ENCODE measurements at regions not wholly inside any gene's neighbourhood (a gene's known extent, or its start where the extent isn't known, plus 50 kb on each side); places are given as distances from the start of the nearest gene placed in this dataset.
"Not testable (repeated sequence)": the region's sequence is repeated elsewhere in the genome, so short reads cannot be mapped to it uniquely, and the experiment has no call there.

DNA sequence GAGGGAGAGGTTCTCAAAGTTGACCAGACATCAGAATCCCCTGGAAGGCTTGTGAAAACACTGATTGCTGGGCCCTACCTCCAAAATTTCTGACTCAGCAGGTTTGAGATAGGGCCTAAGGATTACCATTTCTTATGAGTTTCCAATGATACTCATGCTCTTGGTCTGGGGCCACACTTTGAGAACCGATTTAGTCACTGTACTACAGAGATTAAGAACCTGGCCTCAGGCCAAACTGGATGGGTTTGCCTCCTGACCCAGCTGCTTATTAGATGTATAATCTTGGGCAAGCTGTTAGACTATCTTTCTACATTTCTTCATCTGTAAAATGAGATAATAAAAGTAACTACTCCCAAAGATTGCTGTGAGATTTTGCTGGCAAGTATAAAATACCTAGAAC, 77.1 kb upstream of the SCIN start:
- TF ChIP-seq YY1 (IDR thresholded peaks at IDR 0.05; ENCODE audit: insufficient read depth, insufficient read length) (no peak), ZNF274 (IDR thresholded peaks at IDR 0.05; ENCODE audit: low read depth, low read length) (no peak), SUZ12 (IDR thresholded peaks at IDR 0.05; ENCODE audit: extremely low read depth, insufficient read depth, insufficient read length) (no peak)
- DNase-seq (ENCODE audit: low read depth, low spot score) = no peak

DNA sequence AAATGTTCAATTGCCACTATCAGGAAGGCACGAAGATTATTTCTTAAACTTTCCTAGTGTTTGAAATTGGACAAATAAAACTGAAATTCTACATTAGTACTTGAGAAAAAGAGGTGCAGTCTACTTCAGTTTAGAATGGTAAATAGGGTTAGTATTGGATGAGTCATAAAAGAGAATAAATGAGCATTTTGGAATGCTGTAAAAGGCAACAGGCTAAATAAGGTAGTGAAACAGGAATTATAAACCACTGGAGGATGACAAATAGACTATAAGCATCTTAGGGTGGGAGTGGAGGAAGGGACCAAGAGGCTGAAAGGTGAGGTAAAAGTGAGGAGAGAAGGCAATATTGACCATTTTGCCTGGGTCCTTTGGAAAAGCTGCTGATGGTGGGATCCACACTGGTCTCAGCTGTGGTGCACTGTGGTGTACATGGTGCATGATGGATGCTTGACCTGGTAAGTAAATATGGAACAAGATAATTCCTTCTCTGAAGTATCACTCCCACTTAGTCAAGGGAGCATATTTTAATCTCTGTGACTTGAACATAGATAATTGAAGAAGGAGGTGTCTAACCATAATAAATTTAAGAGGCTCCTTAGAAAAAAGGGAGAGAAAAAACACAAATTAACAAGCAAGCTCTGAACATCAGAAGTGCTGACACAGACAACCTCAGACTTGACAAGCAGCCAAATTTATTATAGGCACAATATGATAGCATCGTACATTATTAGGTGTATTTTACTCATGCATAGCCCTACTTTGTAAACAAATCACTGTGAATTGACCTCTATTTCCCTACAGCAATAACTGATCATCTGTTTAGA, 76.4 kb upstream of the SCIN start:
- peaks cover 9% of the 10 kb centered on the region; the same call in 1 of the 2 replicates for H3K9me3 ChIP-seq (ENCODE audit: insufficient read depth, low read length)
- H3K4me3 ChIP-seq (ENCODE audit: insufficient read length, low read depth) = no peak overlapping the region
- H3K9ac ChIP-seq (ENCODE audit: insufficient read length, low read depth) = no peak overlapping the region
- H3K36me3 ChIP-seq (ENCODE audit: insufficient read depth, insufficient read length, low read length) = no peaks in the 10 kb centered on the region
- no peaks in the 10 kb centered on the region for H3K4me1 ChIP-seq (ENCODE audit: insufficient read depth, insufficient read length)
- no peak for TF ChIP-seq ZNF274 (IDR thresholded peaks at IDR 0.05; ENCODE audit: low read depth, low read length)
- TF ChIP-seq SUZ12 (IDR thresholded peaks at IDR 0.05; ENCODE audit: extremely low read depth, insufficient read depth, insufficient read length) = no peak
- no peak for TF ChIP-seq YY1 (IDR thresholded peaks at IDR 0.05; ENCODE audit: insufficient read depth, insufficient read length)
- DNase-seq (ENCODE audit: low read depth, low spot score) = no peak
- H3K27me3 ChIP-seq (ENCODE audit: insufficient read depth, insufficient read length) = no peaks in the 10 kb centered on the region

More for the DNA sequence above, 77.1 kb upstream of the SCIN start:
- H3K4me3 ChIP-seq (ENCODE audit: insufficient read length, low read depth) = no peak overlapping the region
- H3K4me1 ChIP-seq (ENCODE audit: insufficient read depth, insufficient read length) = no peaks in the 10 kb centered on the region
- H3K36me3 ChIP-seq (ENCODE audit: insufficient read depth, insufficient read length, low read length) = no peaks in the 10 kb centered on the region
- no peak overlapping the region for H3K9ac ChIP-seq (ENCODE audit: insufficient read length, low read depth)
- H3K27me3 ChIP-seq (ENCODE audit: insufficient read depth, insufficient read length) = no peaks in the 10 kb centered on the region
- peaks cover 9% of the 10 kb centered on the region; the same call in 1 of the 2 replicates for H3K9me3 ChIP-seq (ENCODE audit: insufficient read depth, low read length)

DNA sequence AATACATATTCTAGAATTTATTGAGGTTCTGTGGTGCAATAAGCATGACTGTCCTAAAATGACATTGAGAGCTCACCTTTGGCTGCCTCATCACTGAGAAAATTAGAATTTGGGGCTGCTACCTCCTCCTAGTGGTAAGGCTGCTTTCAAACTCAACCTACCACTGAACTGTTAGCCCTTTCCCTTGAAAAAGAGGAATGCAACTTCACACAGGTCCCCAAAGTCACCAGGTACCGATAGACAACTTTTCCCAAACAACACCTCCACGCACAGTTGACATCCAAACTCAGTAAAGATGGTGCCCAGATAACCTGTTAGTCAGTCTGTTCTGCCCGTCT, 75.9 kb upstream of the SCIN start:
- H3K36me3 ChIP-seq (ENCODE audit: insufficient read depth, insufficient read length, low read length) = no peaks in the 10 kb centered on the region
- H3K4me3 ChIP-seq (ENCODE audit: insufficient read length, low read depth) = no peak overlapping the region
- H3K27me3 ChIP-seq (ENCODE audit: insufficient read depth, insufficient read length) = no peaks in the 10 kb centered on the region
- H3K9me3 ChIP-seq (ENCODE audit: insufficient read depth, low read length) = peaks cover 9% of the 10 kb centered on the region; the same call in 1 of the 2 replicates
- H3K9ac ChIP-seq (ENCODE audit: insufficient read length, low read depth) = no peak overlapping the region
- TF ChIP-seq YY1 (IDR thresholded peaks at IDR 0.05; ENCODE audit: insufficient read depth, insufficient read length) (no peak), SUZ12 (IDR thresholded peaks at IDR 0.05; ENCODE audit: extremely low read depth, insufficient read depth, insufficient read length) (no peak), ZNF274 (IDR thresholded peaks at IDR 0.05; ENCODE audit: low read depth, low read length) (no peak)
- H3K4me1 ChIP-seq (ENCODE audit: insufficient read depth, insufficient read length) = no peaks in the 10 kb centered on the region
- DNase-seq (ENCODE audit: low read depth, low spot score) = no peak

DNA sequence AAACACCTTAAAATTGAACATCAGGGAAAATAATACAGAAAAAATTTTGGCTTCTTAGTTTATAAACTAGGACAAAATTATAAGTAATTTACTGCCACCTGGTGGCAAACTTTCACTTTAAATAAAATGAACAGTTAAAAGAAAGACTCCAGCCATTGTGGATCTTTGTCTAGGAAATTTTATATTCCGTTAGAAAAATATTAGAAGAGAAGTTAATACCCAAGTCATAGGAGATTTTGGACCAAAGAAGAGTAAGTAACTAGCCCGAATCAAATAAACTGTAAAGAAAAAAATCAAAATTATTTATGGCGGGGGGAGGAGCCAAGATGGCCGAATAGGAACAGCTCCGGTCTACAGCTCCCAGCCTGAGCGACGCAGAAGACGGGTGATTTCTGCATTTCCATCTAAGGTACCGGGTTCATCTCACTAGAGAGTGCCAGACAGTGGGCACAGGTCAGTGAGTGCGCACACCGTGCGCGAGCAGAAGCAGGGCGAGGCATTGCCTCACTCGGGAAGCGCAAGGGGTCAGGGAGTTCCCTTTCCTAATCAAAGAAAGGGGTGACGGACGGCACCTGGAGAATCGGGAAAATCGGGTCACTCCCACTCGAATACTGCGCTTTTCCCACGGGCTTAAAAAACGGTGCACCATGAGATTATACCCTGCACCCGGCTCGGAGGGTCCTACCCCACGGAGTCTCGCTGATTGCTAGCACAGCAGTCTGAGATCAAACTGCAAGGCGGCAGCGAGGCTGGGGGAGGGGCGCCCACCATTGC, 73.4 kb upstream of the SCIN start:
- not testable (repeated sequence) for H3K9me3 ChIP-seq (ENCODE audit: insufficient read depth, low read length); H3K27me3 ChIP-seq (ENCODE audit: insufficient read depth, insufficient read length); H3K36me3 ChIP-seq (ENCODE audit: insufficient read depth, insufficient read length, low read length); H3K4me1 ChIP-seq (ENCODE audit: insufficient read depth, insufficient read length)
- H3K9ac ChIP-seq (ENCODE audit: insufficient read length, low read depth) = peak overlapping the region; percentile 70
- peak overlapping the region; percentile 47 for H3K4me3 ChIP-seq (ENCODE audit: insufficient read length, low read depth)
- peak; percentile 54 for DNase-seq (ENCODE audit: low read depth, low spot score)

DNA sequence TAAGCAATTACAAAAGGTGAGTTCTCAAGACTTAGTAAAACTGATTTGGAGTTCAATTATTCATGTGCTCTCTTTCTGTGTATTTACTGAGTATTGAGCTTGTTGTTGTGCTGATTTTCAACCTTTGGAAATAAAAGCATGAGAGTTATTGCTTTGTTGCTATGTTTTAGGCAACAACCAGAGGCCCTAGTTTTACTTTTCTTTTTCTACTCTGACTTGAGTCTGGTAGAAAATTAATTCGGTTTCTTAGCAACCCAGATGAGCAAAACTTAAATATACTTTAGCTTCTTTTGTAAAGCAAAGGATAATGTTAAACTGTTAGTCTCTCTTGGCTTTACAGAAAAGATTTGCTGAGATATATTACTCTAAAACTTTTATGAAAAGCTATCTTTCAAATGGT, 66.4 kb upstream of the SCIN start:
- H3K36me3 ChIP-seq (ENCODE audit: insufficient read depth, insufficient read length, low read length) = no peaks in the 10 kb centered on the region
- H3K9me3 ChIP-seq (ENCODE audit: insufficient read depth, low read length) = no peaks in the 10 kb centered on the region
- H3K27me3 ChIP-seq (ENCODE audit: insufficient read depth, insufficient read length) = no peaks in the 10 kb centered on the region
- no peak for TF ChIP-seq YY1 (IDR thresholded peaks at IDR 0.05; ENCODE audit: insufficient read depth, insufficient read length)
- TF ChIP-seq SUZ12 (IDR thresholded peaks at IDR 0.05; ENCODE audit: extremely low read depth, insufficient read depth, insufficient read length) = no peak
- no peak for TF ChIP-seq ZNF274 (IDR thresholded peaks at IDR 0.05; ENCODE audit: low read depth, low read length)
- H3K9ac ChIP-seq (ENCODE audit: insufficient read length, low read depth) = no peak overlapping the region
- no peak for DNase-seq (ENCODE audit: low read depth, low spot score)
- no peak overlapping the region for H3K4me3 ChIP-seq (ENCODE audit: insufficient read length, low read depth)
- H3K4me1 ChIP-seq (ENCODE audit: insufficient read depth, insufficient read length) = no peaks in the 10 kb centered on the region

DNA sequence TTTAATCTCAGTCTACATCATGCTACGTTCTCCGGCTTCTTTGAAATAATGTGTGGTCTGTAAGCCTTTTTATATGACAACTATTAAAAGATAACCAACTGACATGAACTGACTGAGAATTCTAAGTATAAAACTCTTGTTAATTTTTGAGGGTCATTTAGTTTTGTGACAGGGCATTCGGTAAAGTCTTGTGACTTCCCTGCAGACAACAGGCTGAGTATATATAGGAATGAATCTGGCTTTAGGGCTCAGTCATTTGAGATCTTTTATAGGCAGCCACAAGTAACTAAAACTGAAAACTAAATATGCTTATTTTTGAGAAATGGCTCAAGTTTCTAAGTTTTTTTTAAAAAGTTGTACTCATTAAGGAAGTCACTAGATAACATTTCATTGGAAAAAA, 62.5 kb upstream of the SCIN start:
- no peaks in the 10 kb centered on the region for H3K27me3 ChIP-seq (ENCODE audit: insufficient read depth, insufficient read length)
- no peak for TF ChIP-seq SUZ12 (IDR thresholded peaks at IDR 0.05; ENCODE audit: extremely low read depth, insufficient read depth, insufficient read length)
- TF ChIP-seq ZNF274 (IDR thresholded peaks at IDR 0.05; ENCODE audit: low read depth, low read length) = no peak
- no peak for TF ChIP-seq YY1 (IDR thresholded peaks at IDR 0.05; ENCODE audit: insufficient read depth, insufficient read length)
- no peak overlapping the region for H3K4me3 ChIP-seq (ENCODE audit: insufficient read length, low read depth)
- no peaks in the 10 kb centered on the region for H3K4me1 ChIP-seq (ENCODE audit: insufficient read depth, insufficient read length)
- H3K36me3 ChIP-seq (ENCODE audit: insufficient read depth, insufficient read length, low read length) = no peaks in the 10 kb centered on the region
- no peak overlapping the region for H3K9ac ChIP-seq (ENCODE audit: insufficient read length, low read depth)
- no peaks in the 10 kb centered on the region for H3K9me3 ChIP-seq (ENCODE audit: insufficient read depth, low read length)
- no peak for DNase-seq (ENCODE audit: low read depth, low spot score)

DNA sequence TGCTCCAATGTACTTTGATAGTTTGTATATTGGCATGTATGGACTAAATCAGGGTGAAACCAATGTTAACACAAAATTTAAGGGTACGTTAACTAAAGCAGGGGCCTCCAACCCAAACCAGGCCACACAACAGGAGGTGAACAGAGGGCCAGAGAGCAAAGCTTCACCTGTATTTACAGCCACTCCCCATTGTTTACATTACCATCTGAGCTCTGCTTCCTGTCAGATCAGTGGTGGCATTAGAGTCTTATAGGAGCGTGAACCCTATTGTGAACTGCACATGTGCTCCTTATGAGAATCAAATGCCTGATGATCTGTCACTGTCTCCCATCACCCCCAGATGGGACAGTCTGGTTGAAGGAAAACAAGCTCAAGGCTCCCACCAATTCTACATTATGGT, 62.0 kb upstream of the SCIN start:
- no peaks in the 10 kb centered on the region for H3K36me3 ChIP-seq (ENCODE audit: insufficient read depth, insufficient read length, low read length)
- DNase-seq (ENCODE audit: low read depth, low spot score) = no peak
- H3K4me1 ChIP-seq (ENCODE audit: insufficient read depth, insufficient read length) = no peaks in the 10 kb centered on the region
- H3K9ac ChIP-seq (ENCODE audit: insufficient read length, low read depth) = no peak overlapping the region
- TF ChIP-seq ZNF274 (IDR thresholded peaks at IDR 0.05; ENCODE audit: low read depth, low read length) = no peak
- TF ChIP-seq SUZ12 (IDR thresholded peaks at IDR 0.05; ENCODE audit: extremely low read depth, insufficient read depth, insufficient read length) = no peak
- no peak for TF ChIP-seq YY1 (IDR thresholded peaks at IDR 0.05; ENCODE audit: insufficient read depth, insufficient read length)
- H3K4me3 ChIP-seq (ENCODE audit: insufficient read length, low read depth) = no peak overlapping the region
- no peaks in the 10 kb centered on the region for H3K9me3 ChIP-seq (ENCODE audit: insufficient read depth, low read length)
- H3K27me3 ChIP-seq (ENCODE audit: insufficient read depth, insufficient read length) = no peaks in the 10 kb centered on the region
